Smooth muscle cell (in vitro differentiated cells): ENCODE measurements at regions not wholly inside any gene's neighbourhood (a gene's known extent, or its start where the extent isn't known, plus 50 kb on each side); places are given as distances from the start of the nearest gene placed in this dataset.

Experiments used
- DNase-seq: peaks from one replicate; lab custom pipeline; 2025; ENCODE audit not compliant: unreplicated experiment; lab: John Stamatoyannopoulos, UW
- H2AFZ ChIP-seq: fragments of 200-600 bp; sonication (generic); 2 replicates; pipeline ENCODE4 v1.6.0; 2016; ENCODE audit warnings: antibody characterized with exemption, low read depth, mild to moderate bottlenecking
- H3F3A ChIP-seq: fragments of 200-600 bp; sonication (generic); 2 replicates; pipeline ENCODE4 v1.6.0; 2017; ENCODE audit warnings: antibody characterized with exemption, low read depth
- H3K27ac ChIP-seq: fragments of 200-600 bp; sonication (generic); 2 replicates; pipeline ENCODE4 v1.5.1; 2016; ENCODE audit warnings: low read depth, mild to moderate bottlenecking
- H3K27me3 ChIP-seq: fragments of 200-600 bp; sonication (generic); 2 replicates; pipeline ENCODE4 v1.6.1; 2016; ENCODE audit warnings: low read depth, mild to moderate bottlenecking
- H3K36me3 ChIP-seq: fragments of 200-600 bp; sonication (generic); 2 replicates; pipeline ENCODE4 v1.5.1; 2016; ENCODE audit warnings: low read depth
- H3K4me1 ChIP-seq: fragments of 200-600 bp; sonication (generic); 2 replicates; pipeline ENCODE4 v1.5.1; 2016; ENCODE audit warnings: low read depth
- H3K4me2 ChIP-seq: fragments of 200-600 bp; sonication (generic); 2 replicates; pipeline ENCODE4 v1.6.0; 2016; ENCODE audit warnings: mild to moderate bottlenecking
- H3K4me3 ChIP-seq: fragments of 200-600 bp; sonication (generic); 2 replicates; pipeline ENCODE4 v1.5.1; 2016; ENCODE audit warnings: mild to moderate bottlenecking
- H3K79me2 ChIP-seq: fragments of 200-600 bp; sonication (generic); 2 replicates; pipeline ENCODE4 v1.6.0; 2016; ENCODE audit warnings: low read depth, mild to moderate bottlenecking
- H3K9ac ChIP-seq: fragments of 200-600 bp; sonication (generic); 2 replicates; pipeline ENCODE4 v1.6.0; 2016; ENCODE audit warnings: low read depth
- H3K9me3 ChIP-seq: fragments of 200-600 bp; sonication (generic); replicated peaks from 2 replicates; pipeline ENCODE4 v1.5.1; 2016; ENCODE audit warnings: low read depth
- H4K20me1 ChIP-seq: fragments of 200-600 bp; sonication (generic); 2 replicates; pipeline ENCODE4 v1.6.0; 2016; ENCODE audit warnings: low read depth
- CTCF ChIP-seq: fragments of 200-600 bp; sonication (generic); IDR thresholded peaks from 2 replicates; pipeline ENCODE4 v1.5.1; 2017; ENCODE audit warnings: borderline replicate concordance, mild to moderate bottlenecking, antibody characterized with exemption; ENCODE audit not compliant: insufficient read depth, poor library complexity, severe bottlenecking
- WGBS: methylation state at CpG from one replicate; pipeline ENCODE4 v1.1.7; 2016; ENCODE audit warnings: low lambda C conversion rate; 5-methylcytosine and 5-hydroxymethylcytosine counted together

GRCh38 chr5:107275333-107275732, 395.4 kb downstream of the EFNA5 start:
- H3F3A ChIP-seq = no peaks in the 10 kb centered on the region
- TF ChIP-seq CTCF = no peak
- no peak overlapping the region for H2AFZ ChIP-seq
- no peaks in the 10 kb centered on the region for H3K27me3 ChIP-seq
- H3K36me3 ChIP-seq = no peaks in the 10 kb centered on the region
- DNase-seq = no peak
- no peaks in the 10 kb centered on the region for H3K4me1 ChIP-seq
- no peaks in the 10 kb centered on the region for H4K20me1 ChIP-seq
- H3K4me2 ChIP-seq = no peak overlapping the region
- no peak overlapping the region for H3K4me3 ChIP-seq
- H3K9ac ChIP-seq = no peak overlapping the region
- H3K79me2 ChIP-seq = no peaks in the 10 kb centered on the region
- H3K9me3 ChIP-seq = no peaks in the 10 kb centered on the region
- H3K27ac ChIP-seq = no peak overlapping the region
- 0% methylated on average over 1 of the region's 1 CpG for WGBS

DNA sequence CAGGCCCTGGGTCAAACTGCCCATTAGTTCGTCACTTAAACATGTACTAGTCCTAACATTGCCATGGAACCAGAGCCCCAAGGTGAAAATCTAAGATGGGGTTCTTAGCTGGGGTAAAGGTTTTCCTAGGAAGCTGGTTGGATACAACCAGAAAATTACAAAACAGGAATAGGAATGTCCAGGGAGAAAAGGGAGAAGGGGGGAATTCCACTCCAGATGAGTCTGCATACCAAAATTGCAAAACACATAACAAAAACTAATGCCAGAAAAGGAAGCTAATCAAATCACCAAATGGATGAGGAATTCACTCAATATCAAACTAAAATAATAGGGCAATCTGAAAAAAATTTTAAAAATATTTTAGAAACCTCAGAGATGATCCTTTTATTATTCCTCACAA, 396.2 kb downstream of the EFNA5 start:
- 92% methylated on average over 1 of the region's 1 CpG for WGBS
- no peak for DNase-seq

GRCh38 chr5:107272954-107273353, 397.8 kb downstream of the EFNA5 start:
- no peak overlapping the region for H3K9ac ChIP-seq
- no peaks in the 10 kb centered on the region for H3K36me3 ChIP-seq
- no peaks in the 10 kb centered on the region for H3K79me2 ChIP-seq
- no peak for DNase-seq
- no peak overlapping the region for H3K27ac ChIP-seq
- H3K4me3 ChIP-seq = no peak overlapping the region
- no peaks in the 10 kb centered on the region for H3K27me3 ChIP-seq
- H2AFZ ChIP-seq = no peak overlapping the region
- H3K4me1 ChIP-seq = no peaks in the 10 kb centered on the region
- TF ChIP-seq CTCF = no peak
- WGBS = 66% methylated on average over 4 of the region's 4 CpGs
- no peak overlapping the region for H3K4me2 ChIP-seq
- no peaks in the 10 kb centered on the region for H3F3A ChIP-seq
- H3K9me3 ChIP-seq = no peaks in the 10 kb centered on the region
- H4K20me1 ChIP-seq = no peaks in the 10 kb centered on the region

More for the DNA sequence above, 396.2 kb downstream of the EFNA5 start:
- no peak overlapping the region for H3K9ac ChIP-seq
- H3K4me2 ChIP-seq = no peak overlapping the region
- no peak overlapping the region for H3K27ac ChIP-seq
- no peak overlapping the region for H3K4me3 ChIP-seq
- H3F3A ChIP-seq = no peaks in the 10 kb centered on the region
- H3K9me3 ChIP-seq = no peaks in the 10 kb centered on the region
- H3K36me3 ChIP-seq = no peaks in the 10 kb centered on the region
- no peaks in the 10 kb centered on the region for H3K4me1 ChIP-seq
- TF ChIP-seq CTCF = no peak
- H2AFZ ChIP-seq = no peak overlapping the region
- no peaks in the 10 kb centered on the region for H3K27me3 ChIP-seq
- no peaks in the 10 kb centered on the region for H3K79me2 ChIP-seq
- no peaks in the 10 kb centered on the region for H4K20me1 ChIP-seq

- H4K20me1 ChIP-seq = no peaks in the 10 kb centered on the region
- no peak overlapping the region for H2AFZ ChIP-seq
- 90% methylated on average over 3 of the region's 3 CpGs for WGBS
- no peak for TF ChIP-seq CTCF
- no peak overlapping the region for H3K4me2 ChIP-seq
- no peaks in the 10 kb centered on the region for H3F3A ChIP-seq
- H3K4me3 ChIP-seq = no peak overlapping the region
- H3K9ac ChIP-seq = no peak overlapping the region
- no peaks in the 10 kb centered on the region for H3K9me3 ChIP-seq
- no peaks in the 10 kb centered on the region for H3K27me3 ChIP-seq
- DNase-seq = no peak
- no peaks in the 10 kb centered on the region for H3K4me1 ChIP-seq
- no peaks in the 10 kb centered on the region for H3K36me3 ChIP-seq
- no peak overlapping the region for H3K27ac ChIP-seq
- H3K79me2 ChIP-seq = no peaks in the 10 kb centered on the region
Observed at GRCh38 chr5:107272509-107272908, 398.2 kb downstream of the EFNA5 start.
